ES-I3 (cell line): ENCODE measurements at regions not wholly inside any gene's neighbourhood (a gene's known extent, or its start where the extent isn't known, plus 50 kb on each side); places are given as distances from the start of the nearest gene placed in this dataset.

Experiments used
- H3K36me3 ChIP-seq: 2 replicates; pipeline ENCODE4 v1.6.1; 2013; ENCODE audit warnings: mild to moderate bottlenecking, low read length, control low read depth, moderate library complexity; ENCODE audit not compliant: insufficient read depth
- H3K4me1 ChIP-seq: 2 replicates; pipeline ENCODE4 v1.6.1; 2013; ENCODE audit warnings: mild to moderate bottlenecking, control low read depth, low read length; ENCODE audit not compliant: insufficient read depth
- H3K9ac ChIP-seq: 2 replicates; pipeline ENCODE4 v1.6.1; 2013; ENCODE audit warnings: low read depth, mild to moderate bottlenecking, low read length, moderate library complexity
- H3K9me3 ChIP-seq: 2 replicates; pipeline ENCODE4 v1.6.1; 2013; ENCODE audit warnings: mild to moderate bottlenecking, low read length, moderate library complexity; ENCODE audit not compliant: control insufficient read depth, insufficient read depth

DNA sequence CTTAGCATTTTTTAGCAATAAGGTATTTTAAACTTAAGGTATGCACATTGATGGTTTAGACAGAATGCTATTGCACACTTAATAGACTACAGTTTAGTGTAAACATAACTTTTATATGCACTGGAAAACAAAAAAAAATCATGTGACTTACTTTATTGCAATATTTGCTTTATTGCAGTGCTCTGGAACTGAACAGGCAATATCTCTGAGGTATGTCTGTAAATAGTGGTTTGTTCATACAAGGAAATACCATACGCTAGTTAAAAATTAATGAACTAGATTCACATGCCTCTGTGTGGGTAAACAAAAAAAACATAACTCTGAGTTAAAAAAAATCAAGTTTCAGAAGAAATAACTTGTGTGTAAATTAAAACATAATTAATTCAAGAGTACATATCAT, 479.0 kb upstream of the MKI67 start:
- Histone ChIP-seq H3K9ac (no peak overlapping the region), H3K4me1 (no peaks in the 10 kb centered on the region), H3K36me3 (no peaks in the 10 kb centered on the region), H3K9me3 (no peaks in the 10 kb centered on the region)

DNA sequence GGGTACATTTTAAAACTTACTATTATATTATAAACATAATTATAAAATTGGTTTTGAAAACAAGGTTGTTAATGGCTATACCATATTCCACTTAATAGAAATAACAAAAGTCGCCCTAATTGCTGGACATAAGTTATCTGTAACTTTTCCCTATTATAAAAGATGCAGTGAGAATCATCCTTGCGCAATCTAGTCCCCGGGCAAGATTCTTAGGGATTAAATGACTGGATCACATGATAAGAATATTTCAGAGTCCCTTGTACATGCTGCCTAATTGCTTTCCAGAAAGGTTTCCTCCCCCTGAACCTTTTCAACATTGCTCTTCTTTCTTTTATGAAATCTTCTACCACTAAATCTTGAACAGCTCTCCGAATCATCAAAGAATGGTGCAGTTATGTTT, 479.8 kb upstream of the MKI67 start:
- Histone ChIP-seq H3K36me3 (no peaks in the 10 kb centered on the region), H3K9me3 (no peaks in the 10 kb centered on the region), H3K9ac (no peak overlapping the region), H3K4me1 (no peaks in the 10 kb centered on the region)

DNA sequence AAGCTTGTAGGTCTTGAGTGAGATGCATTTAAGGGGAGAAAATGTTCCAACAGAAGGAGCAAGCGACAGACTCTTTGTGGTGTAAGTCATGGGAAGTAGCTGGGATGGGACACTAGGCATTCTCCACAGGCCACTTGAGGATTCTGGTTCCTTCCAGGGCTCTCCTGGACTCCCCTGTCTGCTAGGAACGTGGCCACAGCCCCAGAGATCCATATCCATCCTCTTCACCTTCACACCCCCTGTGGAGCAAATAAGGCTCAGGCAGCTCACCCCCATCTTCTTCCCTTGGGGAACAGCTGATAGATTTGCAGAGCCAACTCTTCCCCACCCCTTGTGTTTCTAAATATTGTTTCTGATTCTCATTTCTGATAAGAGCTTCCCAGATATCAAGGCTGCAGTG, 482.6 kb upstream of the MKI67 start:
- no peak overlapping the region for H3K9ac ChIP-seq
- H3K4me1 ChIP-seq = no peaks in the 10 kb centered on the region
- no peaks in the 10 kb centered on the region for H3K9me3 ChIP-seq
- H3K36me3 ChIP-seq = no peaks in the 10 kb centered on the region

DNA sequence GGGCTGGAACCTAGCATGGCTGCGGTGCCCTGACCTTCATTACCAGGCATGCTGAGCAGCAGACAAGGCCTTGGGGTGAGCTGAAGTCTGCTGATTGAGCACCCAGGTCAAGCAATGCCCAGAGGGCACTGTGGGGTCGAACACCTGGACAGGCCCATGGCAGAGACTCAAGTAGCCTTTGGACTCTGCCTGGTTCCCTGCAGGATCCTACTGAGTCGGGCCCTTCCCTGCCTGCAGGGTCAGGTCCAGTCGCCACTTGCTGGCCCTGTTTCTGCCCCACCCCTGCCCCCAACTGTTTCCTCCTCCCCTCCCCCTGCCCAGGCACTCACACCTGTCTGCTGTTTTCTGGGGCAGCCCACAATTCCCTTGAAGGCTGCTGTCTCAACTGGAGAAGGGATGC, 483.2 kb upstream of the MKI67 start:
- no peak overlapping the region for H3K9ac ChIP-seq
- no peaks in the 10 kb centered on the region for H3K4me1 ChIP-seq
- H3K36me3 ChIP-seq = no peaks in the 10 kb centered on the region
- H3K9me3 ChIP-seq = no peaks in the 10 kb centered on the region

DNA sequence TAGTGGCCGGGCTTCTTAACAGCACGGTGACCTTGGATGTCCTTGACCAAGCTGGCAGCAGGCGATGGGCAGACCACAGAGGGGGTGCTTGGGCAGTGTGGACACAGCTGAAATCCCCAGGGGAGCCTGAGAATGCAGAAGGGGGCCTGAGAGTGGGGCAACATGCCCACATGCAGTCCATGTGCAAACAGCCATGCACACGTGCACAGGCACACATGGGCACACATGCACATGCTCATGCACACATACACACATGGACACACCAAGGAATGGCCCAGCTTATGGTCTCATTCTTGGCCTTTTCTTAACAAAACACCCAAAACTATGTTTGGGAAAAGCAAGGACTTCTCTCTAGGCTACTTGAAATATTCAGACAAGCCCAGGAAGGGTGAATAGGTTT, 483.9 kb upstream of the MKI67 start:
- no peak overlapping the region for H3K9ac ChIP-seq
- H3K36me3 ChIP-seq = no peaks in the 10 kb centered on the region
- H3K4me1 ChIP-seq = no peaks in the 10 kb centered on the region
- H3K9me3 ChIP-seq = no peaks in the 10 kb centered on the region

DNA sequence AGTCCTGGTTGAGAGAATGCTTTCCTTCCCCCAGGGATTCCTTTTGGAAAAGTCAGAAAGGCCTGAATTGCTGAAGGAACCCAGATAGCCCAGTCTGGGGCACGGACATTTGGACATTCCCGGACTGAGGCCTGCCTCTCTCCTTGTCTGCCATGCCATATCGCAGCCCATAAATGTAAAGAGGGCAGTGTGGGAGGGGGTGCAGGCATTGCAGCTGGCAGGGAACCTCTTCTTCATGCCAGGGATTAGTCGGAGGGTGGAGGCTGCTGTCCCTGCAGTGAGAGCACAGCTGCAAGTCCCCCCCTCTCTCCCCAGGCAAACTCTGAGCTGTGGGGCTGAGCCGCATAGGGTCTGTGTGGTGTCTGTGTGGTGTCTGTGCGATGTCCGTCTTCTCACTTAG, 486.0 kb upstream of the MKI67 start:
- H3K9me3 ChIP-seq = no peaks in the 10 kb centered on the region
- H3K9ac ChIP-seq = no peak overlapping the region
- H3K4me1 ChIP-seq = no peaks in the 10 kb centered on the region
- H3K36me3 ChIP-seq = no peaks in the 10 kb centered on the region

DNA sequence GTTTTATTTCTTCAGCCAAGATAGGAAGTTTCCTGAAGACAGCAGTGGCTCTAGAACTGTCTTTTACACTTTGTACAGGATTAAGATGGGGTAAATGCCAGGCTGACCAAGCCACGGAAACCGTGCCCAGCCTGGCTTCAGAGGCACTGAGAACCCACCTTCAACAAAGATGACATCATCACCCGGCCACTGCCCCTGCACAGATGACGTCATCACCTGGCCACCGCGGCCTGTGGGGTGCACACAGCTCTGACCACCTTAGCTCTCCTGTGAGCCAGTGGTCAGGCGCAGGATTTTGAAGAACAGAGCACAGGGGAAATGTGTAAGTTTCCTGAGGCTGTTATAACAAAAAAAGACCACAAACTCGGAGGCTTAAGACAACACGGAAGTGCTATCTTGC, 486.4 kb upstream of the MKI67 start:
- Histone ChIP-seq H3K9me3 (no peaks in the 10 kb centered on the region), H3K9ac (no peak overlapping the region)

DNA sequence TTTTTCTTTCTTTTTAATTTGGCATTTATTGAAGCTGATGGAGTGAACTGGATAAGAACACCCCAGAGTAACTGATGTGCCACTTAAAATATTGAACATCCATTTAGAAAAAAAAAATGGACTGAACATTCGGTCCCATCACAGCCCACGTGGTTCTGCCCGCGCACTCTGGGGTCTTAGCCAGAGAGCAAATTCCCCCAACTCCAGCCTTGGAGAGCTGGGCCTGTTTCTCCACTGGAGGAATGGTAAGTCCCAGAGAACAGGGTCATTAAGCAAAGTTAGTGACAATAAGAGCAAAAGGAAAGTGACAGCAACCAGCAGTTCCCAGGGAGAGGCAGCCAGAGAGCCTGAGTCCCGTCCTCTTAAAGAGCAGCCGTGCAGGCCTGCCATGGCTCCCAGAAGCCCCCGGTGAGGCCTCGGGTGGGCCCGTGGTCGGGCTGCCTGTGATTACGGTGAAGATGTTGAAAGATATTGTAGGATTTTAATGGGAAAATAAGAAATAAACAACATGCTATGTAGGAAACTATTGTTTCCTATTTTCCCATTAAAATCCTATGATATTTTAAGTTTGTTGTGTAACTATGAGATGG, 487.9 kb upstream of the MKI67 start:
- H3K4me1 ChIP-seq = no peaks in the 10 kb centered on the region
- no peaks in the 10 kb centered on the region for H3K9me3 ChIP-seq
- H3K9ac ChIP-seq = no peak overlapping the region
- H3K36me3 ChIP-seq = no peaks in the 10 kb centered on the region

More for the DNA sequence above, 486.4 kb upstream of the MKI67 start:
- no peaks in the 10 kb centered on the region for H3K4me1 ChIP-seq
- no peaks in the 10 kb centered on the region for H3K36me3 ChIP-seq

DNA sequence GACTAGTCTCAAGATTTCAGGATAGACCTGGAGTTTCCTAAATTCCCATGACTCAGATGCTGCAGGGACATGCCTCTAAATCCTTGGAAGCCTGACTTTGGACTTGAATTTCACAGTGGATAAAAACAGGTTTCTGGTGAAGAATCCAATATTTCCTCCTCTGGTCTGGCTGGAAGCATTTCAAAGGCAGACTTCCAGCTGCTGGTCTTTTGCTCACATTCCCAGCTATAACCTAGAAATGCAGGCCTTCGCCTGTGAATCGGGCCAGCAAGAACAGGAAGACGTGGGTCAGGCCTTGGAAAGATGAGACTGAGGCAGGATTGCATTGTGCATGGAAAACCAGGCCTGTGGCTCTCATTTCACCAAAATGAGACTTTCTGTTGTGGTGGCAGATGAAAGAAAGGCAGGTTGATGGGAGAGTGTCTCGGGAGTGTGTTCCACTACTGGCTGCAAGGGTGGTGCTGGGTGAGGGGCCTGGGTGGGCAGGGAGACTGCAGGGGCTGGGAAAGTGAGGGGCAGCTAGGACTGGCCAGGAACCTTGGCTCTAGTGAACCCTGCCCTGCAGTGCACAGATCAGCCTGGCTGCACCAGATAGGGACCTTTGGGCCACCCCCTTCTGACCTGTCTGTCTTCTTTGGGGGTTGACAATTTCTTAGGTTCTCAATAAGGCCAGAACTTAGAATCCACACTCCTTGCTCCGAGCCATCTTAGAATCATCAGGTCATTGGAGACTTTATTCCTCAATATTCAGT, 488.8 kb upstream of the MKI67 start:
- H3K9me3 ChIP-seq = no peaks in the 10 kb centered on the region
- no peak overlapping the region for H3K9ac ChIP-seq
- H3K36me3 ChIP-seq = no peaks in the 10 kb centered on the region
- no peaks in the 10 kb centered on the region for H3K4me1 ChIP-seq

DNA sequence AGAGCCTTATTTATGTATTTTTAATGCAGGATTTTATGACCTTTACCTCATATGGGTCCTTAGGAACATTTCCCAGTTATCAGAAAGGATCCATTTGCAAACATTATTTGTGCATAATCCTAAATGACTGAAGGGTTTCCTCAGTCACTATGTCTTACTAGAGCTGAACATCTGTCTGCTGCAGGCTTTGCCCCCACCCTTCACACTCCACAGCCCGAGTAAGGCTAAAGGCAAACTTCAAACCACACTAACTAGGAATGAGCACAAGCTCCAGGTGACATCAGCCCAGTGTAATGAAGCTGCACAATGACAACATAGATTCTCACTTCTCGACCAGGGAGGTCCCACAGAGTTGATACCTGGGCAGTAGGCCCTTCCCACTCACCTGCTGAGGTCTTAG, 491.3 kb upstream of the MKI67 start:
- no peak overlapping the region for H3K9ac ChIP-seq
- H3K9me3 ChIP-seq = no peaks in the 10 kb centered on the region
- no peaks in the 10 kb centered on the region for H3K36me3 ChIP-seq
- no peaks in the 10 kb centered on the region for H3K4me1 ChIP-seq

DNA sequence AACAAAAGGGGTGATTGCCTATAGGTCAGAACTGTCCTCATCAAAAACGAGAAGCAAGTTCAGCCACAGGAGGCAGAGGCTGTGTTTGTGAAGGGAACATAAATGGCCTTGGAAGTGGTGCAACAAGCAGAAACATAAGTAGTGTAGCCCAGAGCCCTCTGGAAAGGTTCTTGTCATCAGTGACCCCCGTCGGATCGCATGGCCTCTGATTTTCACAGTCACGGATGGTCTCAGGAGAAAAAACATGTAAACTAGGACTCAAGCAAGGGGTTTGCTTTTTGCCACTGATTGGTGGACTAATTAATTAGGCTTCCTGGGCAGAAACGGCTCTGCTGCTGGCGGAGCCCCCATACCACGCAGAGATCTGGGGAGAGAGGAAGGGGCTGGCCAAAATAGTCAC, 496.5 kb upstream of the MKI67 start:
- no peaks in the 10 kb centered on the region for H3K9me3 ChIP-seq
- H3K4me1 ChIP-seq = 0 out of 2 replicates have a peak, but pooled peaks cover 8% of the 10 kb centered on the region
- no peak overlapping the region for H3K9ac ChIP-seq
- no peaks in the 10 kb centered on the region for H3K36me3 ChIP-seq

DNA sequence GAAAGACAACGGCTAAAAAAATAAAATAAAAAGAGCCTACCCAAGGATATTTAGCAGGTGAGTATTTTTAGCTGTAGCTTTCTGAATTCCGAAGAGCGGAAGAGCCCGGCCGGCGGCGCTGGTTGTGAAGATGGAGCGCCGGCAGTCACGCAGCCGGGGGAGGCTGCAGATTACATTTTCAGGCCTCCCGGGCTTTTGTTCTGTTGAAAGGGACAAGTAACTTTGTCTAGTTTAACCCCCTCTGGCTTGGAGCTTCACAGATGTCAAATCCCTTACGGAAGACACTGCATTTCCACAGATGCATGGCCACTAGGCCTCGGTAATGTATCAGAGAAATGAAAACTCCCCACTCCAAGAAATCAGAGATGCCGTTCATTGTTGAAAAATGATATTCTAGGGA, 497.6 kb upstream of the MKI67 start:
- Histone ChIP-seq H3K9me3 (no peaks in the 10 kb centered on the region), H3K36me3 (no peaks in the 10 kb centered on the region), H3K4me1 (0 out of 2 replicates have a peak, but pooled peaks cover 8% of the 10 kb centered on the region), H3K9ac (no peak overlapping the region)

DNA sequence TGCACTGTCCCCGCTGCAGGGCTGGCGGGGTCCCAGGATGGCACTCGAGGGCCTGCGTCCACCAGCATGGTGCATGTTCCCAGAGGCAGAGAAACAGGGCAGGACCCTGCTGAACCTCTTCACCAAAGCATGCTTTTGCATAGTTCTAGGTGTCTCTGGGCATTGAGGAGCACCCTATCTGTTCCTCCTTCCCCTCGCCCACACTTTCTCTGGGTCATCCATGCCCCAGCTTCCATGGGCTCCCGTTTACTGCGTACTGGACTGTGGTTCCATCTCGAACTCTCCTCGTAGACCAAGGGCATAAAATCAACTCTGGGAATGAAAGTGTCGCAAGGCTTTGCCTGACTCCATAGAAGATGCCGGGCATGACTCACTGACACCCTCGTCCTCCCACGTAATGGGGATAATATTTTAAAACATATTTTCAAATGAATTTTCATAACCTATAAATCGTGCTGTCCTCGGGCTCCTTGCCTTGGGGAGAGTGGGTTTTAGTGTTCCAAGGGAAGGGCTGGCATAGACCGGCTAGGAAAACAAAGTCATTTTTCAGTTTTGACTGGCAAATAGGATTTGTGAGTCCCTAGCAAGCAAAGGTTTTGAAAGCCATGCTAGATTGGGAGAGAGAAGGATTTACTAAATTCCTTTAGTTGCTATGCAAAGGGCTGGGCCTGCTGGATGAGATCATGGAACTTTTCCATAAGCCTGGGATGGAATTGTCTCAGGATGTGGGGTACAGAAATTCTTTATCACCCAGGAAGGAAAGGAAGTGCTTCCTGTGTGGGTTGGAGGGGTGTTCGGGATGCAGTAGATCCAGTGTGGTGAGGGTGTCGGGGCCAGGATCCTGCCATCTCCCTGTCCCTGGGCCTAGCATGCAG, 498.7 kb upstream of the MKI67 start:
- H3K9me3 ChIP-seq = no peaks in the 10 kb centered on the region
- 0 out of 2 replicates have a peak, but pooled peaks cover 8% of the 10 kb centered on the region for H3K4me1 ChIP-seq
- no peaks in the 10 kb centered on the region for H3K36me3 ChIP-seq
- H3K9ac ChIP-seq = no peak overlapping the region

DNA sequence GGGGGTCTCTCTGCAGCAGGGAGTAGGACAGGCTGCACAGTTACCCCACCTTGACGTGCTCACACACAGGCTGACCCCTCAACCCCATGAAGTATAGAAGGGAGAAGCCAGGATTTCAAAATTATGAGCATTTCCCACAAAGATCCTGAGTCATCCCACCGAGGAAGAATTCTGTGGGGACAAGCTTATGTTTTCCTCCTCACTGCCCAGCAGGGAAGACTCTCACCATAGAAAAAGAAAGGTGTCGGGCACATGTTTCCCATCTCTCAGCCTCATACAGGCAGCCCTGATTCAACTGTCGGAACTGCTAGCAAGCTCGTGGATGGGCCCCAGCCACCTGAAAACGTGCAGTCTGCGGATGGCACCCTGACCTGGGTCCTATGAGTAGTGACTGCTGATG, 499.7 kb upstream of the MKI67 start:
- 0 out of 2 replicates have a peak, but pooled peaks cover 8% of the 10 kb centered on the region for H3K4me1 ChIP-seq
- no peaks in the 10 kb centered on the region for H3K9me3 ChIP-seq
- H3K36me3 ChIP-seq = no peaks in the 10 kb centered on the region

More for the DNA sequence above, 499.7 kb upstream of the MKI67 start:
- no peak overlapping the region for H3K9ac ChIP-seq
